ENCODE measurements at regions not wholly inside any gene's neighbourhood (a gene's known extent, or its start where the extent isn't known, plus 50 kb on each side); places are given as distances from the start of the nearest gene placed in this dataset.
"Not testable (repeated sequence)": the region's sequence is repeated elsewhere in the genome, so short reads cannot be mapped to it uniquely, and the experiment has no call there.

DNA sequence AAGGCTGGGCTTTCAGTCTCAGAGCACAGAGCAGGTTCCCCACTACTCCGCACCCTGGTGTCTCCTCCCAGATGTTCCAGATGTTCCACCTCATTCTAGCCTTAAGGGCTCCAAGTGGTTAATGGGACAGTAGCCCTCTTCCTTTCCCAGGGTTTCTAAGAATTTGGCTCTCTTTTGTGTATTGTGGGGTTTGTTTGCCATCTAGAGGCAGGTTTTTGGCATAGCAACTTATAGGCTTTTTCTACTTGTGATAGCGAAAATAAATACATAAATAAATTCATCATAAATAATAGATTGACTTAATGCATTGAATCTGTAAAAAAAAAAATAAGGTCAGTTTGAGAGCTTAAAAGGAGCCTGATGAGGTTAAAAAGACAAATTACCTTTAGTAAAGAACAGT is 86.1 kb upstream of the XKR3 start:
- DNase-seq, result not testable (repeated sequence)

DNA sequence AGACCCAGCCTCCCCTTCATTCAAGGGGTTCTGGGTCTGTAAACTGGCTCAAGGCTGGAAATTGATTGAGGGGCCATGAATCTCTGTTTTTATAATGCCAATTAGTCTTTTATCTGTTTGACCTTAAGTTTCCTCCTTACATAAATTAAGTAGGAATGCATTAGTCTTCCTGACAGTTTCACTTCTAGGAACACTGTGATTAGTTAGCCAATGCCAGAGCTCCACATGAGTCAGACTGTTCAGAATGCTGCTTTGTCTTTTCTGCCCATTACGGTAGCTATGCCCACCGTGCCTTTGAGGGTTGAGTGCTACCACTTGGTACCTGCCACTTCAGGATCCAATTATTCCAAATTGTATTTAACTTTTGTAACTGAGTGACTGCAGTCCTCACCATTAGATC is 76.8 kb upstream of the XKR3 start:
- DNase-seq, result peak; percentile 13

DNA sequence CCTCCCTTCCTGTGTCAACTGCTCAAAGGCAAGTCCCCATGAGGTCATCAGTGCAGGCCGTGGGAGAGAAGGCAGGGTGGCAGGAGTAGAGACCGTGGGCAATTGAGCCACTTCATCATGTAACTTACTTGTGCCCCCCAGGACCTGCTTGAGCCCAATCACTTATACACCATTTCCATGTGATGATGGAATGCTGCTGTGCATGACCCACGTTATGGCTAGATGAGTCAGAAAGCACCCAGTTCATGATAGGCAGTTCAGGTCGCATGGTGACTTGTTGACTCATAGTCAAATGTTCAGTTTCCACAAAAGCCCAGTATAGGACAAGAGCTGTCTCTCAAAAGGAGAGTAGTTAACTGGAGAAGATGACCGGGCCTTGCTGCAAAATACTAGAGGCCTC is 76.4 kb upstream of the XKR3 start:
- peak; percentile 35 for DNase-seq

DNA sequence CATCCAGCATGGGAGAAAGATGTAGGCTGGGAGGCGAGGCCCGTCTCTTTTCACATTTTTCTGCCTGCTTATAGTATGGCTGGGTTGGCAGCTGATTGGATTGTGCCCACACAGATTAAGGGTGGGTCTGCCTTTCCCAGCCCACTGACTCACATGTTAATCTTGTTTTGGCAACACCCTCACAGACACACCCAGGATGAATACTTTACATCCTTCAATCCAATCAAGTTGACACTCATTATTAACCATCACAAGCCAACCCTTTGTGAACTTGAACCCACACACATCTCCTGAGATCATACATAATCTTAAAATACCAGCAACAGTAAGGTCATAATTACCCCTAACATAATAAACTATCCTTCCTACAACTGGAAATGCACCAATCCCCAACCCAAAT is 74.1 kb upstream of the XKR3 start:
- DNase-seq, result not testable (repeated sequence)

DNA sequence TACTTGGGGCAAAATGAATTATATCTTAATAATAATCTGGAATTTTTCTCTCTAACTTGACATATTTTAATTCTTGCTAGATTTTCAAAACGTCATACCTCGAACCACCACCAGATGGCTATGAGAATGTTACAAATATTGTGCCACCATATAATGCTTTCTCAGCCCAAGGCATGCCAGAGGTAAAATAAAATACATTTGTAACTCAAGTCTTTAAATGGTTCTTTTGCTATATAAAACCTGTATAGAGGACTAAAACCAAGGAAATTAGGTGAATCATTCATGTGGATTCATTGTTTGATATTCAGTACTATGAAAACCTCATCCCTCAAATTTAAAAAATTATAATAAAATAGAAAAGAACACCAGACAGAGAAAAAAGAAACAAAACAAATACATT is 72.2 kb upstream of the XKR3 start:
- DNase-seq, result not testable (repeated sequence)

DNA sequence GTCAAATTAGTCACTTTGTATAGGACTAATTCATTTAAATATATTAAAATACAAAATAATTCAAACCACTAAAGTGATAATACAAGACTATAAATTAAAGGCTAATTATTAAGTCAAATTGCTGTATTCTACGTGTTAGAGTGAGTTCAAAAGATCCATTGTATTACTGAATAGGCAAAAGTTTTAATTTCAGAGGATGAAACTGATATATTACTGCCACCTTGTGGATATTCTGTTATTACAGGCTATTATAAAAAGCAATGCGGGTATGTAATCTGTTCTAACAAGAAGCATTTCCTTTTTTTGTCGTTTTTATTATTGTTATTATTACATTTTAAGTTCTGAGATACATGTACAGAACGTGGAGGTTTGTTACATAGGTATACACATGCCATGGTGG is 66.7 kb upstream of the XKR3 start:
- not testable (repeated sequence) for DNase-seq

DNA sequence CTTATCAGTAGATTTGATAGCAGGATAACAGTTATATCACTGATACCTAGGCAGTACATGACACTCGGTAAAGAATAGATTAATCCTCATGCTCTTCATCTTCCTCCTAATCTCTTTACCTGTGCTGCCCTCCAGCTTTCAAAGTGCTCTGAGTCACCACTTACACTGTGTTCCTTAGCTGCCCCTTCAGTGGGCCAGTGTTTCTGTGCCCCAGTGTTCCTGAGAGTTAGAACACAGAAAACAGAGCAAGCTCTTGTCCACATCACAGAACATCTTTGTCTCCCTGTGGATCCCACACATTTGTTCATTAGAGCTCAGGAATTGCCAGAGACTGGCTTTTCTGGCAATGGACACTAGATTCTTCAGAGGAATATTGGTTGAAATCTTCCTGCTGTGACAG is 51.1 kb upstream of the XKR3 start:
- DNase-seq, result not testable (repeated sequence)

Measured in suppressor macrophage treated with lipopolysaccharide for 4 hours (primary cell).